ENCODE measurements at regions not wholly inside any gene's neighbourhood (a gene's known extent, or its start where the extent isn't known, plus 50 kb on each side); places are given as distances from the start of the nearest gene placed in this dataset.

DNA sequence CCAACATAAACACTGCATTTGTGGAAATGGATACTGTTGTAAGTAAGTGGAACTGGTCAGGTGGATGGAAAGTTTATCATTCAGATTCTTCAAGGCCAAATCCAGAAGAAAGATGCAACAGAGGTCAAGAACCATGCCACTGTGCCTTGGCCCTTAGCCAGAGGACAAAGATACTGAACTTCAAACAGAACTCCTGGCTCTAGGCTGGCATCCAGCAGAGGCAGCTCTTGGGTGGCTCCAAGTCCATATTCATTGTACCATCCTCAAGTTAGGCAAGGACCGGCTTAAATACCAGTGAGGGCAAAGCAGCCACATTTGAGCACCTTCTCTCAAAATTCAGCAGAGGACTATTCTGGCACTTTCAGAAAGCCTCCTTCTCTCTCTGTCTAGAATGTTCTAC, 53.2 kb downstream of the DNAAF9 start:
- DNase-seq = no peak

DNA sequence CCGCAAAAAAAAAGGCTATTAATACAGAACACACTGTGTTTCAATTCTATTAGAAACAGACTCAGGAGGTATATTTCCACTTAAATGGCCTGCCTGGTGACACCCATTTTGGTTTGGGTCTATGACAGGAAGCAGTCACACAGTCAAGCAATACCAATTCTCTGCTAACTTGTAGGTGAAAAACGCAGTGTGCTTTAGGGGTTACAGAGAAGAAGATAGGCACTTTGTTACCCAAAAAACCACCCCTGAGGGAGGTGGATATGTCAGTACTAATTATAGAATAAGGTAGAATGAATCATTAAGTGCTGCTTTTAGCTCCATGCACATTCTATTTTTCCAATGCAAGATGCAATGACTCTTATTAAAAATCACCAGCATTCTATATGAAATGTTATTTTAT, 53.8 kb downstream of the DNAAF9 start:
- DNase-seq = no peak

DNA sequence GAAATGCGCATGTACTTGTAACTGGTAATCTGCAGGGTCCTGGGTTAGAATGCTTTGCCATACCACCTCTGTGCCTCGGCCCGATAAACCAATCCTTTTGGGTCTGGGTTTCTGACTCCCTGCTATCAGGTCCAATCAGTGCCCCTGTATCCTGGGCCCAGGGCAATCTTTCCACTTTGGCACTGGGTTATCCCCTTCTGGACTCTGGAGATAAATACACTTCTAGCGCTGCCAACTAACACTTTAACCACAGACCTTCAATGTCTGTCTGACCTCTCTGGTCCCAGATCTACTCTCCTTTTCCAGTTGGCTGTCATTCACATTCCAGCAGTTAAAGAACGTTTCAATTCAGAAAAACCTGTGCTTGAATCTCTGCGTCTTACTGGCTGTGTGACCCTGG, 55.3 kb downstream of the DNAAF9 start:
- no peak for DNase-seq

DNA sequence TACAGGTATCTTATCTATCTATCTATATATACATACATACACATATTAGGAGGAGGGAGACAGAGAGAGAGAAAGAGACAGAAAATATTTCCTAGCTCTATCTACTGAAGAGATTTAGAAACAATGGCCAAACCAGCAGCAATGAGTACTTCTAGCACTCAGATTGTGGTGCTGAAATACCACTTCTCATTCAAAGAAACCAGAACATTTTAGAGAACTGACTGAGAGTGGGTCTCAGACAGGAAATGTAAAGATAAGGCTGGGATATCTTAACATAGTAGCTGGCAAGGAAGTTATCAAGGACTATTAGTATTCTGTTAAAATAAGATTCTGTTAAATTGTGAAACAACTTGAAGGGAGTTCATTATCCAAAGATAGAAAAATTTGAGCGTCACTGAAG, 57.0 kb downstream of the DNAAF9 start:
- no peak for DNase-seq

DNA sequence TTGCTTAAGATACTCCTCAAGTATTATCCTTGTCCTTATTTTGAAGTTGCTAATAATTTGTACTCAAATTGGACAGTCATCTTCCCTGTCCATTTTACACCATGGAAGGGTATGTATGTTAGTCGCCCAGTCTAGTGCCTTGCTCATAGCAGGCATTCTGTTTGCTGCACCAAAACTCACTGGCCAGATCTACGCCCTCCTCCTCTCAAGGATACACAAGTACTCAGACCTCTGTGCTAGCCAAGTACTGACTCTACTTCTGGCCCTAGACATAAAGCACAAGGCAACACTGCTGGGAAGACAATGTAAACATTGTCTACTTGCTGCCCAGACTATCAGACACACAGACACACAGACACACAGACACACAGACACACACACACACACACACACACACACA, 57.7 kb downstream of the DNAAF9 start:
- DNase-seq = no peak

DNA sequence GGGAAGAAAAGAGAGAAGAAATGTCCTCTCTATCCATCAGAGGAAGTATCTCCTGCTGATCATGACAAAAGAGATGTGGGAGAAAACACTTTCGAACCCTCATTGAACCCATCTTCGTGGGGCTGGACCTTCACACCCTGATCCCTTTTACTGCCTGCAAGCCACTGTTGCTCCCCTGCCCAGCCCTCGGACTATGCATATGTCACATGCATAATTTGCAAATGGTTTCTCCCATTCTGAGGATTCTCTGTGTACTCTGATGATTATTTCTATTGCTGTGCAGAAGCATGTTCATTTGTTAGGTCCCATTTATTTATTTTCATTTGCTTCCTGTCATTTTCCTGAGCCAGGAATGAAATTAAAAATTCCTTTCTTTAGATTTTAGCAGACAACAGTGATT, 64.7 kb downstream of the DNAAF9 start:
- no peak for DNase-seq

DNA sequence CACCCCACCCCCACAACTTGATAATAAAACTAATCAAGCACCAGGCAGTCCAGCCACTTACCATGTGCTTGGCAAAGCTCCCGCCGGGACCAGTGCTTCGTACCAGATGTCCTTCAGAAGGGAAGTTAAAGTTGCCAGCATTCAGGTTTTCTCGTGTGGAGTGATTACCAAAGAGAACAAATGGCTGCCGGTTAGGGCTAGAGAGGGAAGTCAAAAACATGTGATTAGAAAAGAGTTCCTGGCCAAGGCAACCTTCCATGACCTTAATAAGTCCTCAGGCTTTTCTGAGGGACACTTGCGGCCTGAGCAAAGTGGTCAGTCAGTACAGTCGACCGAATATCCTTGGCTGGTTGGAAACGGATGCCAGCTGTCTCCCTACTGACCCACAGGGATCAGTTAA, 67.0 kb downstream of the DNAAF9 start:
- DNase-seq = peak; percentile 3 to 21 (median 3)

DNA sequence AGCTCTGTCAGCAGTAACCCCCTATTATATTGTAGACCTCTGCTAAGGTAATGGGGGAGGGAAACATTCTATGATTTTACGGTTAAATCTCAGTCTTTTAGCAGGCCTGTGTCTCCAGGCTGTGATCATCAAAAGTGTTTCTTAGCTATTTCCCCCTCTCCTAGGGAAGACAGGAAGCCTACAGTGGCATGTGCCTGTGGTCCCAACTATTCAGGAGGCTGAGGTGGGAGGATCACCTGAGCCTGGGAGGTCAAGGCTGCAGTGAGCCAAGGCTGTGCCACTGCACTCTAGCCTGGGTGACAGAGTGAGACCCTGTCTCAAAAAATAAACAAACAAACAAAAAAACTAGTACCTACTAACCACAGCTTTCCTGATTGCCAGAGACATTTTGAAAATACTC, 67.9 kb downstream of the DNAAF9 start:
- DNase-seq = no peak

DNA sequence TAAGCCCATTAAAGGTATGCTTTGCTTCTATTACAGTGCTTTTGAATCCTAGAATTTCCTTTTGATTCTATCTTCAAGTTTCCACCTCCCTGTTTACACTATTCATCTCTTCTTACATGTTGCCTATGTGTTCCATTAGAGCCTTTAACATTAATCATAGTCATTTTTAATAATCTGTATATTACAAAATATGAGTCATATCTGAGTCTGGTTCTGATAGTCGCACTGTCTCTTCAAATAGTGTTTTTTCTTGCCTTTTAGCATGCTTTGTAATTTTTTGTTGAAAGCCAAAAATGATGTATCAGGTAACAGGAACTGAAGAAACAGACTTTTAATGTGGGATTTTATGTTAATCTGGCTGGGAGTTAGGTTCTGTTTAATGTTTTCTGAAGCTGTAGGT, 68.4 kb downstream of the DNAAF9 start:
- DNase-seq = no peak

DNA sequence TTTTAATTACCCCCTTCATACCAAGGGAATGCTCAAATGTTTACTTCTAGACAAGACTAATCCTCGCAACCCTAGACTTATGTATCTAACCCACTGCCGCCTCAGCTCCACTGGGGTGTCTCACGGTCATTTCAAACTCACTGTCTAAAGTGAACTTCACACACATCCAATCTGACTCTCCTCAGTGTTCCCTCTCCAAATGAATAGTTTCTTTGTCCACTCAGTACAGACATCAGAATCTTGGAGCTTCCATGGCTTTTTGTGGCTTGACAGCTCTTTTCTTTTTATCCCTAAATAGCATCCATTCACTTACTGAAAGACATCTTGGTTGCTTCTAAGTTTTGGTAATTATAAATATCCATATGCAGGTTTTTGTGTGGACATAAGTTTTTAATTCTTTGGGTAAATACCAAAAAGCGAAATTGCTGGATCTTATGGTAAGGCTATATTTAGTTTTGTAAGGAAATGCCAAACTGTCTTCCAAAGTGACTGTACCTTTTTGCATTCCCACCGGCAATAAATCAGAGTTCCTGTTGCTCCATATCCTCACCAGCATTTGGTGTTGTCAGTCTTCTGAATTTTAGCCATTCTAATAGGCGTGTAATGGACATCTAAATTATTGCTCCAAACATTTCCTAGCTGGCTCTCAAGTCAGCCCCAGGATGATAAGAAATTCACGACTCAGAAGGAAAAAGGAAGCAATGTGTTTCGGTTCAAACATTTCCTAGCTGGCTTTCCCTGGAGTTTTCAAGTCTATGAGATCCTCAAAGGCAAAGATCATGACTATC, 73.1 kb downstream of the DNAAF9 start:
- no peak for DNase-seq

DNA sequence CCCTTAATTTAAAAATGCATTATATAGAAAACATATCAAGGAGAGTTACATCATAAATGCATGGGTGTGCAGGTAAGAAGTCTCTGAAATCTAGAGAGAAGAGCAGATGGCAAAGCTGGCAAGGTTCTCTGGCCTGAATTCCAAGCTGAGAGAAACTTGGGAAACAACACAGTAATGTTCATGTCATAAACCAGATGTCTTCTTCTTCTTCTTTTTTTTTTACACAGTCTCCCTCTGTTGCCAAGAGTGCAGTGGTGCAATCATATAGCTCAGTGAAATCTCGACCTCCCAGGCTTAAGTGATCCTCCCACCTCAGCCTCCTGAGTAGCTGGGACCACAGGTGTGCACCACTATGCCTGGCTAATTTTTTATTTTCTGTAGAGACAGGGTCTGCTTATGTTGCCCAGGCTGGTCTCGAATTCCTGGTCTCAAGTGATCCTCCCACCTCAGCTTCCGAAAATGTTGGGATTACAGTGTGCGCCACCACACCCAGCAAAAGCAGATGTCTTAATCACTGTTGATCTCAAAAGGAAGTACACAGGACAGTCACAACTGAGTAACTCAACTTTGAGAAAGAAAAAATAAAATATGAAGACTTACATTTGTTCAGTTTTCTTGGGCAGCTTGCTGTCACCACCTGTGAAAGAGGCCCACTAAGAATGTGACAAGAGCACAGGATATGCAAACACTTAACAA, 77.3 kb downstream of the DNAAF9 start:
- peak in 1 of 3 donors; percentile 34 for DNase-seq

DNA sequence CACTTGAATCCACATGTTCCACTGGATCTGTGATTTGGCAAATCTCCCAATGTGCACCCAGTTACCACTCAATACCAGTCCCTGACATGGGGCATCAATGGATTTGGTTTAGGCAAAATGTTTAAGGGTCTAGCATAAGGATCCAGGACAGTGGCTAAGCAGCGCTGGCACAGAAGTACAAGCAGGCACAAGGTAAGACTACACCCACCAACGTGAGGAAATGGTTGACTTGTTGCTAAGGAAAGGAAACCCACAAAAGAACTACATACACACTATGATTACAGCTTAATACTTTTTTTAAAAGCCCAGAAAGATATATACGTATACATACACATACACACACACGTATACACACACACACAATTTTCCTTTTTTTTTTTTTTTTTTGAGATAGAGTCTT, 79.0 kb downstream of the DNAAF9 start:
- no peak for DNase-seq

DNA sequence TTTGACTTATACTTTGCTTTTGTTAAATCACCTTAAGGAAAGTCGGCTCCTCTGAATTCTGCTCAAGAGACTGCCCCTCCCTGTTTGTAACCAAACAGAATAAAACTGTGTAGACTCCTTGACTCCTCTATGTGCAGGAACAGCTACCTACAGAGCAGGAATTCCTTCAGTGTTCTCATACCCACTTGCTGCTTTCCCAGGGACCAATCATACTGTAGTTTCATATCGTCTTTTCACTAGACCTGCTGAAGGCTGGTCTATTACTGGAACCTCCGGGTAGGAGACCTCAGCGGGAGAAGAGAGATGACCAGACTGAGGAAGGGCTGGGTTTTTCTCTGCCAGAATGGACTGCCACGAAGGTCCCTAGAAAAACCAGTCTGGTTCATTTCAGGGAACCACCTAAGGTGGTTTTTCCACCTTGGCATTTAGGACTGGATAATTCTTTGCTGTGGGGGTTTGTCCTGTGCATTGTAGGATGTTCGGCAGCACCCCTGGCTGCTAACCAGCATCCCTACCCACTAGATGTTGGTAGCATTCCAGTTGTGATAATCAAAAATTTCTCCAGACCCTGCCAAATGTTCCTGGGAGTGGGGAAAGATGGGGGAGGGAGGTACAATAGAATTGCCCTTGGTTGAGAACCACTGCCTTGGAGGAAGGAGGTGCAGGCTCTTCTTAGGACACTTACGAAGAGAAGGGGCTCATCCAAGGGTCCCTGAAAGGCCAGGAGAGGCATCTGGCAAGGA, 80.5 kb downstream of the DNAAF9 start:
- no peak for DNase-seq

DNA sequence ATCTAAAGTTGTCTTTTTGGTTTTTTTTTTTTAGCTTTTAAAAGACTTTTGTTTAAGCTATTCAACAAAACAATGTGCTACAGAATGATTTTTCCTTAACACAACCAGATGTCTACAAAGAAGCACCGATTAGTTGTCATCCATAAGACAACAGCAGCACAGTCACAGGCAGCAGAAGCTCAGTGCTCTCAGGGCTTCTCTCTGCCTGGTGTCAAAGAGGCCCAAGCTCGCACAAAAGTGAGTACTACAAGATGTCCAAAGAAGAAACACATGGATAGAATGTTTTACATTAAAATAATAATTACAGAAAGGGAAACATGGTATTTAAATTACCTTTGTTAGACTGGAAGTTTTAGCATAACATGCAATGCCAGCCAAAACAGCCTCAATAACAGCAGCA, 81.6 kb downstream of the DNAAF9 start:
- no peak for DNase-seq

DNA sequence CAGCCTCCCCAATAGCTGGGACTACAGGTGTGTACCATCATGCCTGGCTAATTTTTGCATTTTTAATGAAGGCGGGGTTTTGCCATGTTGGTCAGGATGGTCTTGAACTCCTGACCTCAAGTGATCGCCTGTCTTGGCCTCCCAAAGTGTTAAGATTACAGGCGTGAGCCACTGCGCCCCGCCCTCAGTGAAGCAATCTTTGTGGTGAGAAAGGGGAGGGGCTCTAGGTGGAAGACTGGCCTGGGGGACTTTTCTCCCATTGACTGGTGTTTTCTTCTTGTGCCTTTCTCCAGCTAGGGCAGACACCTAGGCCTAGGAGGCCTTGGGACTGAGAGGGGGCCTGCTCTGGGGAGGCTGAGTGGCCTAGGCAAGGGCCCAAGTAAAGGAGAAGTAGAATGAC, 84.1 kb downstream of the DNAAF9 start:
- DNase-seq = no peak

DNA sequence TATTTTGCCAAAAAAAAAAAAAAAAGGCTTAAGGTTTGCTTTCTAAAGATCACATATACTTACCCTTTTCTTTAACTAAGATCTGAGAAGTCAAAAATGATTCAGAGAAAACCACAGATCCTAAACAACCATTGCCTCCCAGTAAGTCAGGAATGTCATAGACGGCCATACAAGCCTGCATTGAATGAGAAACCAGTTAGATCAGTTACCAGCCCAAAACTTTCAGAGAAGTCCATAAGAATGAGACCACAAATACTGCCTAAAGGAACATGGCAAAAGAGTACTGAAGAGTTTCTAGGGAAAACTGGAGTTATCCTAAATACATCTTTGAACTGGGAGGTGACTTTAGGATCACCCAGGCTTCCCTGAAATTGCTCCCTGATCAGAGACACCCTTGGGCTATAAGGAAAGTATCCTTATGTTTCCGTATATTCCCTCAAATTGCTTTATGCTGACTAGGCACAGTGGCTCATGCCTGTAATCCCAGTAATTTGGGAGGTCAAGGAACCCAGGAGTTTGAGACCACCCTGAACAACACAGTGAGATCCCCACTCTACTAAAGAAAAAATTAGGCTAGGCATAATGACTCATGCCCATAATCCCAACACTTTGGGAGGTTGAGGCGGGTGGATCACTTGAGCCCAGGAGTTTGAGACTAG, 79.4 kb upstream of the SLC4A11 start:
- no peak for DNase-seq

DNA sequence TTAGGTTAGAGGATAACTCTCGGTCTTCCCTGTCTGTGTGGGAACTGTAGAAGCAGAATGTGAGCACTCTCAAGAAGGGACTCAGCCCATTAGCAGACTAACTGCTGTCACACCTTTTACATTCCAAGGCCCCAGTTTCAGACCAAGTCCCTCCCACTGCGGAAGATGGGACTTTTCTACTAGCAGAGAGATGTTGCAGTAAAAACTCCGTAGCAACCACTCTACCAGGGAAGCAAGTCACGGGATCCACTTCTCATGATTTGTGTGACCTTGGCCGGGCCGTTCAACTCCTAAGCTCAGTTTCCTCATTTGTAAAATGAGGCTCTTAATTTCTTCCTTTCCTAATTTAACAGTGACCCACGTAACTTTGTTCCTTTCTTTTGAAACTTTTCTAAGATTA, 77.1 kb upstream of the SLC4A11 start:
- no peak for DNase-seq

DNA sequence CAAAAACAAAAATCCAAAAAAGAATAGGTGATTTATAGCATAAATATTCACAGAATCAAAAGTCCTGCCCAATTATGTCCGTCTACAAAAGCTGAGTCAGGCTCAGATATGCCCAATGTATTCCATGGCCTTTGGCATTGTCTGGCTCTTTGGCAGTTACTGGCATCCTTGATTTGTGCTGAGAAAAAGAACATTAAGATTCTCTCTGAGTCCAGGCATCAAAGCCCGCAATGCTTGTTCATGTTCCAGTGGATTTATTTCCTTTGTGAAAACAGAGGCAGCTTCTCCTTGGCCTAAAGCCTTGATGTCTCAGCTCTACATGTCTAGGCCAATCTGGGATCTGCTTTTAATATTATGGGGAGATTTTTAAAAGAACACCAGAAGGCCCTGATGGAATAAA, 76.1 kb upstream of the SLC4A11 start:
- no peak for DNase-seq

DNA sequence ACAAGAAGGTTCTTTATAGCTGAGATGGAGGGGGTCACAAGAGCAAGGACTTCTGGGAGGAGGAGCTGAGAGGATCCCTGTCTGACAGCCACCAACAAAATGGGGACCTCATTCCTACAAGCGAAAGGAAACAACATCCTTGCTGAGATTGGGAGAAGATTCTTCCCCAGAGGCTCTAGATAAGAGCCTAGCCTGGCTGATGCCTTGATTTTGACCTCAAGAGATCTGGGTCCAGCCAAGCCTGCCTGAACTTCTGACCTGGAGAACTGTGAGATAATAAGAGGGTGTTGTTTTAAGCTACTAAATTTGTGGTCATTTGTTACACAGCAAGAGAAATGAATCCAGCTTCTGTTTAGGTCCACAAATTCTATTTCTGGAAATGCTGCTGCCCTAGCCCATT, 75.4 kb upstream of the SLC4A11 start:
- no peak for DNase-seq

DNA sequence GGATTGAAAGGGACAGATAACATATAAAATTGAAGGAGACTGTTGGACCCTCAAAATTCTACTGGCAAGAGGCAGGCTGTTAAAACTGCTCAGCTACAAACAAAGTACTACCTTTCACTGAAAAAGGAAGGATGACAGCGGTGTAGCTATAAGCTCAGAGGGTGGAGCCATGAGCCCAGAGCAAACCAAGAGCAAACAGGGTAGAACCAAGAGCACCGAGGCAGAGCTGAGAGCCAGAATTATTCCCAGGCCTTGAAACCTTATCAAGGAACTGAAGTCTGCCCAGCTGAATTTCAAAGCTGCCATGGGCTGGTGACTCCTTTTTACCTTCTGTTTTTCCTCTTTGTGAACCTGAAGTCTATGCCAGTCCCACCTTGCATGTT, 74.7 kb upstream of the SLC4A11 start:
- DNase-seq = no peak

DNA sequence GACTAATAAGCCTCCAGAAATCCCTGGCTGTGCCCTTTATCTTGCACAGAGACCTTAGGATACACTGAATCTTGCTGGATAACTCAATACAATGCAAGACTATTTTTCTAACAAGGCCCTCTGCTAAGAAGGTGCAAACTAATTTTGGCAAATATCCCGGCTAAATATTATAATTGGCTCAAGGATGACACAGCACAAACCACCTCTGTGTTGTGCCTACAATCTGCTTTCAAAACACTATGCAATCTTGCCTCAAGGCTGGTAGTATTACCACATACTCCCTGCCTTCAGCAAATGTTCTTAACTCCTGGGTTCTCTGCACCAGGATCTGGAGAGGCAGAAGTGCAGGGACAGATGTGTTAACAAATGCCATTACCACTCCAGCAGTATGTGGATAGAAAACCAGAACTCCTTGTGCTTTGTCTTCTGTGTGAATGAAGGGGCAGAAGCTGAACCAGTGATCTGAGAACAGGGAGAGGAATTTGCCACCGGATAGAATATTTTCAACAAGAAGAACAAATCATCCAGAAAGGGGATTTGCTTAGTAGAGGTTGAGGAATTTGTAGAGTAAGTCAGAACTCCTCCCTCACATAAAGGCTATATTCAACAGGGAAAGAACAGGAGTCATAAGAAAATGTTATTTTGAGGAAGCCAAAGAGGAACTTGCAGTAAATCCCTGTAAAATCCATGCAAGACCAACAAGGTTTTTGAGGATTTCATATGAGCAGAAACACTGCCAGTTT, 74.1 kb upstream of the SLC4A11 start:
- no peak for DNase-seq

DNA sequence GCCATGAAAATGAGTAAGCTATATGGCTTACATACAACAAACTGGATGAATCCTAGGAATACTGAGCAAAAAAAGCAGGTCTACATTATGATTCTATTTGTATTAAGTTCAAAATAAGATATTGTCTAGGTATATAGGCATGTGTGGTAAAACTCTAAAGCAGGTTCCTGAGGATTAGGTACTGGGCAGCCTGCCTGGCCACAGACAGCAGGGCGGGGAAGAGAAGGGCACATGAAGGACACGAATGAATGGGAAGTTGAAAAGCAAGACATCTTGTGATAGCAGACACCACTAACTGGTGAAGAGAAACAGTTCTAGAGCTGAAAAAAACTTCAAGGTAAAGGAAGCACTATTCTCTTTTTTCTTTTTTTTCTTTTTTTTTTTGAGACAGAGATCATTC, 72.6 kb upstream of the SLC4A11 start:
- no peak for DNase-seq
